ENCODE measurements at regions not wholly inside any gene's neighbourhood (a gene's known extent, or its start where the extent isn't known, plus 50 kb on each side); places are given as distances from the start of the nearest gene placed in this dataset.

DNA sequence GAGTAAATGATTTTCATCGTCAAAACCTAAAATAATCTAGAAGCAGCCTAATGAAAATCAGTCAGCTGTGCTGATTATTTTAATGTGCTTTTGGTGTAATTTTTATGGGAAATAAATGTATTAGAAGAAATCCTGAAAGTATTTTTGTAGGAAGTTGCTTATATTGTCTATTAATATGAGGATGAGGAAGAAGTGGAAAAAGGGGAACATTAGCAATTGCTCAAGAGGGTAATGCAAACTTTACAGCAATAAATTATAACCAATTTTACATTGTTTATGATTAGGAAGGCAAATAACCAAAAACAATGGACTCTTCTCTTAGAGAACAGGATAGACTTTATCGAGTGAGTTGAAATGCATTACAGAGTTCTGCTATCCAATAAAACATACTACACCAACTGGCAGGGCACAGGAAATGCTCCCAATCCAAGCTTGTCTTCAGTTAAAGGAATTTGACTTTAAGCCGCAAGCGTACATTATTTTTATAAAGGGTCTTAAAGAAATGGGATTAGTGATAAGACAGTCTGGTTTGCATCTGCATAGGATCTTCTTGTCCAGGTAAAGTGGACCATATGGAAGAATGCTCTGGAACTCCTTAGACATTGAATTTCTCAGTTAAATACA lies 374.8 kb downstream of the PDGFC start:
- H3K9me3 Mint-ChIP-seq: no peaks in the 10 kb centered on the region
- H3K27ac Mint-ChIP-seq: no peak overlapping the region
- H3K4me1 Mint-ChIP-seq (ENCODE audit: low read depth): peaks cover 45% of the 10 kb centered on the region
- TF ChIP-seq, protein P1, sequence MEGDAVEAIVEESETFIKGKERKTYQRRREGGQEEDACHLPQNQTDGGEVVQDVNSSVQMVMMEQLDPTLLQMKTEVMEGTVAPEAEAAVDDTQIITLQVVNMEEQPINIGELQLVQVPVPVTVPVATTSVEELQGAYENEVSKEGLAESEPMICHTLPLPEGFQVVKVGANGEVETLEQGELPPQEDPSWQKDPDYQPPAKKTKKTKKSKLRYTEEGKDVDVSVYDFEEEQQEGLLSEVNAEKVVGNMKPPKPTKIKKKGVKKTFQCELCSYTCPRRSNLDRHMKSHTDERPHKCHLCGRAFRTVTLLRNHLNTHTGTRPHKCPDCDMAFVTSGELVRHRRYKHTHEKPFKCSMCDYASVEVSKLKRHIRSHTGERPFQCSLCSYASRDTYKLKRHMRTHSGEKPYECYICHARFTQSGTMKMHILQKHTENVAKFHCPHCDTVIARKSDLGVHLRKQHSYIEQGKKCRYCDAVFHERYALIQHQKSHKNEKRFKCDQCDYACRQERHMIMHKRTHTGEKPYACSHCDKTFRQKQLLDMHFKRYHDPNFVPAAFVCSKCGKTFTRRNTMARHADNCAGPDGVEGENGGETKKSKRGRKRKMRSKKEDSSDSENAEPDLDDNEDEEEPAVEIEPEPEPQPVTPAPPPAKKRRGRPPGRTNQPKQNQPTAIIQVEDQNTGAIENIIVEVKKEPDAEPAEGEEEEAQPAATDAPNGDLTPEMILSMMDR (IDR thresholded peaks at IDR 0.05): no peak
- H3K4me3 Mint-ChIP-seq: no peak overlapping the region
- H3K27me3 Mint-ChIP-seq (ENCODE audit: insufficient read depth): no peaks in the 10 kb centered on the region; the same call in 1 of the 2 replicates
- peaks cover 10% of the 10 kb centered on the region; the same call in 1 of the 2 replicates for H3K36me3 Mint-ChIP-seq (ENCODE audit: low read depth)
- no peak for DNase-seq

DNA sequence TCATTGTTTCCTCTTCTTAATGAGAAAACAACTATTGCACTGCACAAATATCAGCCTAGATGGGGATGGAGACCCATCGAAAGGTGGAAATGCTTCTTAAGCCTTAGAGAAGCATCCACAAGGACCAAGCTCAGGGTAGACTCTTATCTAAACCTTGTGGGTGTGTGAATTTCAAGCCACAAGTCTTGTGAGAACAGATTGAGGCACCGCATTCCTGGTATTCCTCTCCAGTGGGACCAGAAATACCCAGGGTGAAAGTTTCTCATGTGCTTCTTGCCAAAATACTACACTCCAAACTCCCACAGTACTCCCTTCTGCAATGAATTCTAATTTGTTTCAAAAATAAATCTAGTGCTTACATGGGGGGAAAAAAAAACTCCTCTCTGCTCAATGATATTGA lies 375.6 kb downstream of the PDGFC start:
- no peaks in the 10 kb centered on the region for H3K9me3 Mint-ChIP-seq
- no peak overlapping the region for H3K27ac Mint-ChIP-seq
- TF ChIP-seq, protein P1 (IDR thresholded peaks at IDR 0.05): no peak
- DNase-seq: no peak
- peaks cover 45% of the 10 kb centered on the region for H3K4me1 Mint-ChIP-seq (ENCODE audit: low read depth)
- no peak overlapping the region for H3K4me3 Mint-ChIP-seq
- no peaks in the 10 kb centered on the region; the same call in 1 of the 2 replicates for H3K27me3 Mint-ChIP-seq (ENCODE audit: insufficient read depth)
- H3K36me3 Mint-ChIP-seq (ENCODE audit: low read depth): 0 out of 2 replicates have a peak, but pooled peaks cover 8% of the 10 kb centered on the region

DNA sequence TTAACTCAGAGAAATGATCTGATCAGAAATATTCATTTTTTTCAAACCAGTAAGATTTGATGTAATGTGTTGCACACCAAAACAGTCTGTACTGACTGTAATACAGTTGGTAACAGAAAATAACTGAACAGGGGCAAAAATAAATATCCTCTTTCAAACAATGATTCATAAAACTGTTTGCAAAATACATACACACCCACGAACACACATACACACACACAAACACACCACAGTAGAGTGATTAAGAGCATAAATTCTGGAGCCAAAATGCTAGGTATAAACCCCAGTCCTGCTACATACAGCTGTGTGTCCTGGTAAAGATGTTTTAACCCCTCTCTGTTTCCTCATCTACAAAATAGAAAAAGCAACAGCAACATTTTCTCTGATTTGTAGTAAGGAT lies 376.6 kb downstream of the PDGFC start:
- DNase-seq: no peak
- no peak overlapping the region; the same call in 1 of the 2 replicates for H3K27ac Mint-ChIP-seq

DNA sequence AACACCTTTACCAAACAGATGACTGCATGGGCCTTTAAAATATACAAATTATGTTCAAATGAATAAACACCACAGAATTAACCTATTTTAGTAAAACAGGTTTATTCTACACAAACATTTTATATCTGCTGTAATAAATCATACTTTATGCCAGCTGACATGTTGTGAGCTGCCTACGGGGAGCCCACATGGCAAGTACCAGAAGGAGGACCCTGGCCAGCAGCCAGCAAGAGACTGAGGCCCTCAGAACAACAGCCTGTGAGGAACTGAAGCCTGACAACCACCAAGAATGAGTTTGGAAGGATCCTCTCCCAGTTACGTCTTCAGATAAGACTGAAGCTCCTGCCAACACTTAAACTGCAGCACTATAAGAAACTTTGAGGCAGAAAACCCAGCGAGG lies 377.0 kb downstream of the PDGFC start:
- Mint-ChIP-seq H3K27me3 (ENCODE audit: insufficient read depth) (no peaks in the 10 kb centered on the region), H3K27ac (no peak overlapping the region; the same call in 1 of the 2 replicates), H3K36me3 (ENCODE audit: low read depth) (no peaks in the 10 kb centered on the region), H3K9me3 (no peaks in the 10 kb centered on the region), H3K4me3 (no peak overlapping the region), H3K4me1 (ENCODE audit: low read depth) (peaks cover 43% of the 10 kb centered on the region)
- no peak for DNase-seq
- TF ChIP-seq, protein P1 (IDR thresholded peaks at IDR 0.05): no peak

More for the DNA sequence above, 376.6 kb downstream of the PDGFC start:
- Mint-ChIP-seq H3K9me3 (no peaks in the 10 kb centered on the region), H3K4me3 (no peak overlapping the region), H3K27me3 (ENCODE audit: insufficient read depth) (no peaks in the 10 kb centered on the region), H3K36me3 (ENCODE audit: low read depth) (no peaks in the 10 kb centered on the region), H3K4me1 (ENCODE audit: low read depth) (peaks cover 45% of the 10 kb centered on the region)
- TF ChIP-seq, protein P1 (IDR thresholded peaks at IDR 0.05): no peak

DNA sequence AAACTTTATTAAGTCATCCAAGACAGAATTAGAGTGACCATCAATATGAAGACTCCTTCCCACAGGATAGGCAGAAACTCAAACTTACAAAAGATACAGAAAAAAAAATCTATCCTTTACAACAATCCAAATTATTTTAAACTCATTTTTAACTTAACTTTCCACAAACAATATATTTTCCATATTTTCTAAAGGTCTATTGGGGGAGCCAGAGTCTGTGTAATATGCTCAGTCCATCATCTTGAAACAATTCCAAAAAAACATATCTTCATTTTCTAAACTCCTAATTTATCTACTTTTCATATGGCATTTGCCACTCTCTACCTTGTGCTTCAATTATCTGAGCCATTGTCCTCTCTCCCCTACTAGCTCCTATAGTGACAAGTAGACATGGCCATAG lies 378.1 kb downstream of the PDGFC start:
- no peak for DNase-seq
- TF ChIP-seq, protein P1 (IDR thresholded peaks at IDR 0.05): peak; percentile 32; the same call in 1 of the 2 replicates
- Mint-ChIP-seq H3K27ac (no peak overlapping the region), H3K36me3 (ENCODE audit: low read depth) (no peaks in the 10 kb centered on the region), H3K9me3 (no peaks in the 10 kb centered on the region), H3K4me1 (ENCODE audit: low read depth) (peaks cover 34% of the 10 kb centered on the region), H3K27me3 (ENCODE audit: insufficient read depth) (no peaks in the 10 kb centered on the region), H3K4me3 (no peak overlapping the region)

Data from HFFc6 (cell line).